ENCODE measurements at regions not wholly inside any gene's neighbourhood (a gene's known extent, or its start where the extent isn't known, plus 50 kb on each side); places are given as distances from the start of the nearest gene placed in this dataset.

DNA sequence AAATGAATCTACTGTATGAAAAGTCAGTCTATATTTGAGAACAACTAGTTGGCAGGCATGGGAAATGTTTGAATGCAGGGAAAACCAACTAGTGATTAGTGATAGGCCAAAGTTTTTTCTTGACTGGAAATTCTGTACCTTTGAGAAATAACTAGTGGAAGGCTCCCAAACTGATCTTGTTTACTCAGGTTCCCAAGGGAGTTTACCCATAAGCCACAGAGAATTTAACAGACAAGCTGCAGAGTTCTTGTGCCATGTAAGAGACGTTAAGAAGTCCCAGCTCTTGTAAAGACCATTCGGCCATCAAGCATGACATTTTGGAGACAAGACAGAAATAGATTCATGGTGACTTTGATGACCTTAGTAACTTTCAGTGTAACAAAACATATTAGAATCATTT, 1882.8 kb upstream of the SEL1L start:
- Mint-ChIP-seq H3K4me1 (ENCODE audit: insufficient read depth, unreplicated experiment) (peaks cover 5% of the 10 kb centered on the region), H3K27ac (ENCODE audit: low read depth, unreplicated experiment) (no peak overlapping the region), H3K27me3 (ENCODE audit: insufficient read depth, unreplicated experiment) (no peaks in the 10 kb centered on the region), H3K4me3 (ENCODE audit: unreplicated experiment) (no peak overlapping the region), H3K36me3 (ENCODE audit: insufficient read depth, unreplicated experiment) (no peaks in the 10 kb centered on the region), H3K9me3 (ENCODE audit: unreplicated experiment) (no peaks in the 10 kb centered on the region)
- DNase-seq (ENCODE audit: unreplicated experiment) = no peak
- POLR2A ChIA-PET = no interaction called here
- no peak for TF ChIP-seq CTCF (IDR thresholded peaks at IDR 0.05; ENCODE audit: unreplicated experiment)
- no TSS peak for BruUV-seq (replicated peaks)
- CTCF ChIA-PET = interaction anchor here (0.6 kb wide), 2 partner anchors 366 to 1176 kb away, joined by 3 to 4 read pairs; no protein-coding TSS in a partner anchor
- intact Hi-C loops (cut with micrococcal nuclease) = no loop called here

GRCh38 chr14:83419420-83419819, 1885.8 kb upstream of the SEL1L start:
- Mint-ChIP-seq H3K27ac (ENCODE audit: low read depth, unreplicated experiment) (no peak overlapping the region), H3K4me3 (ENCODE audit: unreplicated experiment) (peak overlapping the region; percentile 8), H3K4me1 (ENCODE audit: insufficient read depth, unreplicated experiment) (peaks cover 5% of the 10 kb centered on the region), H3K36me3 (ENCODE audit: insufficient read depth, unreplicated experiment) (no peaks in the 10 kb centered on the region), H3K9me3 (ENCODE audit: unreplicated experiment) (no peaks in the 10 kb centered on the region), H3K27me3 (ENCODE audit: insufficient read depth, unreplicated experiment) (no peaks in the 10 kb centered on the region)
- intact Hi-C loops (cut with micrococcal nuclease) = no loop called here
- DNase-seq (ENCODE audit: unreplicated experiment) = peak; percentile 20
- BruUV-seq (replicated peaks) = no TSS peak
- no peak for TF ChIP-seq CTCF (IDR thresholded peaks at IDR 0.05; ENCODE audit: unreplicated experiment)
- POLR2A ChIA-PET = no interaction called here
- CTCF ChIA-PET = no interaction called here

GRCh38 chr14:83421711-83422110, 1888.1 kb upstream of the SEL1L start:
- no peak overlapping the region for H3K27ac Mint-ChIP-seq (ENCODE audit: low read depth, unreplicated experiment)
- POLR2A ChIA-PET = no interaction called here
- peaks cover 21% of the 10 kb centered on the region for H3K4me1 Mint-ChIP-seq (ENCODE audit: insufficient read depth, unreplicated experiment)
- TF ChIP-seq CTCF (IDR thresholded peaks at IDR 0.05; ENCODE audit: unreplicated experiment) = no peak
- CTCF ChIA-PET = no interaction called here
- BruUV-seq (replicated peaks) = no TSS peak
- H3K27me3 Mint-ChIP-seq (ENCODE audit: insufficient read depth, unreplicated experiment) = no peaks in the 10 kb centered on the region
- intact Hi-C loops (cut with micrococcal nuclease) = no loop called here
- no peak overlapping the region for H3K4me3 Mint-ChIP-seq (ENCODE audit: unreplicated experiment)
- H3K9me3 Mint-ChIP-seq (ENCODE audit: unreplicated experiment) = peaks cover 7% of the 10 kb centered on the region
- no peaks in the 10 kb centered on the region for H3K36me3 Mint-ChIP-seq (ENCODE audit: insufficient read depth, unreplicated experiment)
- DNase-seq (ENCODE audit: unreplicated experiment) = no peak

GRCh38 chr14:83425138-83425537, 1891.5 kb upstream of the SEL1L start:
- Mint-ChIP-seq H3K9me3 (ENCODE audit: unreplicated experiment) (peaks cover 7% of the 10 kb centered on the region), H3K4me1 (ENCODE audit: insufficient read depth, unreplicated experiment) (peaks cover 16% of the 10 kb centered on the region), H3K27ac (ENCODE audit: low read depth, unreplicated experiment) (peak overlapping the region; percentile 73), H3K4me3 (ENCODE audit: unreplicated experiment) (no peak overlapping the region), H3K27me3 (ENCODE audit: insufficient read depth, unreplicated experiment) (no peaks in the 10 kb centered on the region), H3K36me3 (ENCODE audit: insufficient read depth, unreplicated experiment) (no peaks in the 10 kb centered on the region)
- peak; percentile 46 for DNase-seq (ENCODE audit: unreplicated experiment)
- POLR2A ChIA-PET = interaction anchor here (0.6 kb wide), 1 partner anchor 1819 kb away, joined by 3 read pairs; no protein-coding TSS in a partner anchor
- BruUV-seq (replicated peaks) = no TSS peak
- intact Hi-C loops (cut with micrococcal nuclease) = no loop called here
- no peak for TF ChIP-seq CTCF (IDR thresholded peaks at IDR 0.05; ENCODE audit: unreplicated experiment)
- CTCF ChIA-PET = interaction anchor here (0.5 kb wide), 1 partner anchor 143 kb away, joined by 3 read pairs; no protein-coding TSS in a partner anchor
